Nephron (organoid): ENCODE measurements at regions not wholly inside any gene's neighbourhood (a gene's known extent, or its start where the extent isn't known, plus 50 kb on each side); places are given as distances from the start of the nearest gene placed in this dataset.

Source experiments
- H3K27ac Mint-ChIP-seq, 3 experiments: 2 replicates each; pipeline ENCODE4 v1.8.0; 2020; ENCODE audit warnings: mixed read lengths in 3 of 3, mild to moderate bottlenecking in 2 of 3, moderate library complexity in 1 of 3
- H3K27me3 Mint-ChIP-seq: 2 replicates; pipeline ENCODE4 v1.8.0; 2021; ENCODE audit warnings: low read depth, mild to moderate bottlenecking, moderate library complexity, mixed read lengths
- H3K36me3 Mint-ChIP-seq: 2 replicates; pipeline ENCODE4 v1.8.0; 2020; ENCODE audit warnings: low read depth, mixed read lengths
- H3K4me1 Mint-ChIP-seq: 2 replicates; pipeline ENCODE4 v1.8.0; 2020; ENCODE audit warnings: mixed read lengths
- H3K4me3 Mint-ChIP-seq, 3 experiments: 2 replicates each; pipeline ENCODE4 v1.8.0; 2020; ENCODE audit warnings: mild to moderate bottlenecking in 3 of 3, mixed read lengths in 3 of 3, moderate library complexity in 2 of 3
- H3K9me3 Mint-ChIP-seq: 2 replicates; pipeline ENCODE4 v1.8.0; 2020; ENCODE audit warnings: mixed read lengths
- CTCF ChIP-seq, 3 experiments: fragments of 200-600 bp; sonication (generic); IDR thresholded peaks; one replicate each; pipeline ENCODE4 v1.5.0; 2021; ENCODE audit warnings: antibody characterized with exemption in 3 of 3; ENCODE audit not compliant: unreplicated experiment in 3 of 3

DNA sequence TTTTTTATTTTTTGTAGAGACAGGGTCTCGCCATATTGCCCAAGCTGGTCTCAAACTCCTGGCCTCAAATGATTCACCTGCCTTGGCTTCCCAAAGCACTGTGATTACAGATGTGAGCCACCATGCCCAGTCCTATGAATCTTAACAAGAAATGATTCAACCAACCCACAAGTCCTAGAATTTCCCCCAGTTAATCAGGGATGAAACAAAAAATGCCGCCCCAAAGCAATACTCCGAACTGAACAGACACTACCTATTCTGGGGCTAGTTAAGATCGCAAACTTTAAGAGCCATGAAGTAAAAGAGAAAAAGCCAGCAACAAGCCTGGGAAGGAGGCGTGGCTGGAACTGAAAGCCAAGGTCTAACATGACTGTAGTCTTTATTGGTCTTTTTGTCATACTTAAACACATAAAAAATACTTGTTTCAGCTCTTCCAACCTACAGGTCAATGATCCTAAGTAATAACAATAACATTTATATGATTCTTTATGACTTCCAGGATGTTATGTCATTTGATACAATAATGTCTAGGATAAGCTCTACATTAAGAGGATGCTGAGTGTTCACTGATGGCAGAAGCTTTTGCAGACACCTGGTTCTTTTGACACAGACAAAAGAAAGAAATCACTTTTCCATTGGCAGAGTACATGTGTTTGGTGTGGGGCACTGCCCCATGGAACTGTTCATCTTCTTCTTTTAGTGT is 361.1 kb upstream of the TLE4 start:
- peaks cover 10% of the 10 kb centered on the region for H3K27me3 Mint-ChIP-seq
- no peaks in the 10 kb centered on the region for H3K4me1 Mint-ChIP-seq
- TF ChIP-seq CTCF (IDR thresholded peaks at IDR 0.05; ENCODE audit: unreplicated experiment in 3 of 3): no peak
- H3K9me3 Mint-ChIP-seq: no peaks in the 10 kb centered on the region
- no peak overlapping the region for H3K4me3 Mint-ChIP-seq
- H3K36me3 Mint-ChIP-seq: no peaks in the 10 kb centered on the region
- H3K27ac Mint-ChIP-seq: no peak overlapping the region

DNA sequence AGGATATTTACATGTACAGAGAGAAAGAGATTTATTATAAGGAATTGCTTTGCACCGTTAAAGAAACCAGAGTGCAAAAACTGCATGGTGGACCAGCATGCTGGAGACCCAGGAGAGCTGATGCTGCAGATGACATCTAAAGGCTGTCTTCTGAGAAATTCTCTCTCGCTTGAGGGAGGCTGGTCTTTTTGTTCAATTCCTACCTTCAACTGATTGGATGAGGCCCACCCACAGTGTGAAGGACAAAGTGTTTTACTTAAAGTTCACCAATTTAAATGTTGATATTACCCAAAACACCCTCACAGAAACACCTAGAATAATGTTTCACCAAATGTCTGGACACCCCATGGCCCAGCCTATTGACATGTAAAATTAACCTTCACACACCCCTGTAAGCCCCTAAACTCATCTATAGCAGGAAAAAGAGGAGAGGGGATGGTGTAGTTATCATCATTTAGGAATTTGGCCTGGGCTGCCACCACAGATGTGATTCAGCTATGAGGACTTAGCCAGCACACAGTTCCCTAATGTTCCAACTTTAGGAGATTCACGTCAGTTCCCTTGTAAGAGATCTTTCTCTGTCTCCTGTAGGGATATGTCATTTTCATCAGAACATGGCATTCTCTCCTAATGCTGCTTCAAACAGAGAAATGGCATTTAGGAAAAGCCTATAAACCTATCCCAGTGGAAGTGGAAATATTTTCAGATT is 358.2 kb upstream of the TLE4 start:
- no peak for TF ChIP-seq CTCF (IDR thresholded peaks at IDR 0.05; ENCODE audit: unreplicated experiment in 3 of 3)
- H3K27ac Mint-ChIP-seq: no peak overlapping the region
- H3K27me3 Mint-ChIP-seq: peaks cover 10% of the 10 kb centered on the region
- H3K9me3 Mint-ChIP-seq: no peaks in the 10 kb centered on the region
- H3K4me1 Mint-ChIP-seq: no peaks in the 10 kb centered on the region
- no peak overlapping the region for H3K4me3 Mint-ChIP-seq
- H3K36me3 Mint-ChIP-seq: no peaks in the 10 kb centered on the region

GRCh38 chr9:79215821-79216220 is 355.9 kb upstream of the TLE4 start:
- H3K36me3 Mint-ChIP-seq: no peaks in the 10 kb centered on the region
- no peak for TF ChIP-seq CTCF (IDR thresholded peaks at IDR 0.05; ENCODE audit: unreplicated experiment in 3 of 3)
- no peaks in the 10 kb centered on the region for H3K4me1 Mint-ChIP-seq
- peaks cover 3% of the 10 kb centered on the region for H3K27me3 Mint-ChIP-seq
- H3K4me3 Mint-ChIP-seq: no peak overlapping the region
- H3K27ac Mint-ChIP-seq: no peak overlapping the region
- peaks cover 2% of the 10 kb centered on the region for H3K9me3 Mint-ChIP-seq

GRCh38 chr9:79220251-79220650 is 351.5 kb upstream of the TLE4 start:
- Mint-ChIP-seq H3K36me3 (no peaks in the 10 kb centered on the region), H3K4me1 (no peaks in the 10 kb centered on the region), H3K27me3 (no peaks in the 10 kb centered on the region), H3K27ac (no peak overlapping the region), H3K4me3 (no peak overlapping the region), H3K9me3 (peaks cover 6% of the 10 kb centered on the region)
- no peak for TF ChIP-seq CTCF (IDR thresholded peaks at IDR 0.05; ENCODE audit: unreplicated experiment in 3 of 3)

- no peaks in the 10 kb centered on the region for H3K4me1 Mint-ChIP-seq
- no peak overlapping the region for H3K4me3 Mint-ChIP-seq
- no peak for TF ChIP-seq CTCF (IDR thresholded peaks at IDR 0.05; ENCODE audit: unreplicated experiment in 3 of 3)
- H3K27ac Mint-ChIP-seq: no peak overlapping the region
- H3K9me3 Mint-ChIP-seq: peaks cover 6% of the 10 kb centered on the region
- no peaks in the 10 kb centered on the region for H3K36me3 Mint-ChIP-seq
- no peaks in the 10 kb centered on the region for H3K27me3 Mint-ChIP-seq
Observed at GRCh38 chr9:79220666-79221065, 351.1 kb upstream of the TLE4 start.

- Mint-ChIP-seq H3K9me3 (peaks cover 9% of the 10 kb centered on the region), H3K36me3 (no peaks in the 10 kb centered on the region), H3K4me3 (no peak overlapping the region), H3K4me1 (no peaks in the 10 kb centered on the region), H3K27ac (no peak overlapping the region), H3K27me3 (no peaks in the 10 kb centered on the region)
- no peak for TF ChIP-seq CTCF (IDR thresholded peaks at IDR 0.05; ENCODE audit: unreplicated experiment in 3 of 3)
Observed at GRCh38 chr9:79221084-79221483, 350.7 kb upstream of the TLE4 start.
